ENCODE measurements at regions not wholly inside any gene's neighbourhood (a gene's known extent, or its start where the extent isn't known, plus 50 kb on each side); places are given as distances from the start of the nearest gene placed in this dataset.

DNA sequence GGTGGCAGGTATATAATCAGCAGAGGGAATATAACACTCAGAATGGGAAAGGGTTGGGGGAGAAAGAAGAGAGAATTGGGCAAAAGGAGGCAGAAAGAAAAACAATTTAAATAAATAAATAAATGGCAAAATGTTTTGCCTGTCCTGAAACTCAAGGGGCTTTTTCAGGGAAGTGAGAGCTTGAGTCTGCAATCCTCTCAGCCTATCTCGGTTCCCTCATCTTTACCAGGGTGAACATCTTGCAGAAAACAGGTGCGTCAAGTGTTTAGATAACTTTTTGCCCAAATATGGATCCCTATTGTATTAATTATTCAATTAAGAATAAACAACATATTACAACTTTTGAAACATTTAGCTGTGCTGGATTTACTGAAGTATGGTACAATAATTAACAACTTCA, 343.0 kb upstream of the EDIL3 start:
- TF ChIP-seq, protein P1, sequence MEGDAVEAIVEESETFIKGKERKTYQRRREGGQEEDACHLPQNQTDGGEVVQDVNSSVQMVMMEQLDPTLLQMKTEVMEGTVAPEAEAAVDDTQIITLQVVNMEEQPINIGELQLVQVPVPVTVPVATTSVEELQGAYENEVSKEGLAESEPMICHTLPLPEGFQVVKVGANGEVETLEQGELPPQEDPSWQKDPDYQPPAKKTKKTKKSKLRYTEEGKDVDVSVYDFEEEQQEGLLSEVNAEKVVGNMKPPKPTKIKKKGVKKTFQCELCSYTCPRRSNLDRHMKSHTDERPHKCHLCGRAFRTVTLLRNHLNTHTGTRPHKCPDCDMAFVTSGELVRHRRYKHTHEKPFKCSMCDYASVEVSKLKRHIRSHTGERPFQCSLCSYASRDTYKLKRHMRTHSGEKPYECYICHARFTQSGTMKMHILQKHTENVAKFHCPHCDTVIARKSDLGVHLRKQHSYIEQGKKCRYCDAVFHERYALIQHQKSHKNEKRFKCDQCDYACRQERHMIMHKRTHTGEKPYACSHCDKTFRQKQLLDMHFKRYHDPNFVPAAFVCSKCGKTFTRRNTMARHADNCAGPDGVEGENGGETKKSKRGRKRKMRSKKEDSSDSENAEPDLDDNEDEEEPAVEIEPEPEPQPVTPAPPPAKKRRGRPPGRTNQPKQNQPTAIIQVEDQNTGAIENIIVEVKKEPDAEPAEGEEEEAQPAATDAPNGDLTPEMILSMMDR (IDR thresholded peaks at IDR 0.05; ENCODE audit: low read depth, low read length) = no peak
- TF ChIP-seq MAX (IDR thresholded peaks at IDR 0.05; ENCODE audit: low read depth, low read length) (no peak), POLR2A (IDR thresholded peaks at IDR 0.05; ENCODE audit: extremely low read depth, insufficient read length) (no peak)
